Uterus (tissue), 2 donors: ENCODE measurements at regions not wholly inside any gene's neighbourhood (a gene's known extent, or its start where the extent isn't known, plus 50 kb on each side); places are given as distances from the start of the nearest gene placed in this dataset.

Source experiments
- CTCF ChIP-seq, 4 experiments: fragments of 200-600 bp in 2 of 4; fragments of 450-650 bp in 2 of 4; sonication (generic) in 2 of 4; IDR thresholded peaks; one replicate each; pipeline ENCODE4 v1.5.1; 2016 to 2019; ENCODE audit warnings: antibody characterized with exemption in 4 of 4, mild to moderate bottlenecking in 2 of 4, moderate library complexity in 1 of 4
- POLR2A ChIP-seq, 2 donors: fragments of 450-650 bp; IDR thresholded peaks; one replicate each; pipeline ENCODE4 v1.6.1; 2016; ENCODE audit warnings: antibody characterized with exemption in 2 of 2, mild to moderate bottlenecking in 1 of 2, moderate library complexity in 1 of 2

GRCh38 chr9:24844217-24844616 is 298.5 kb upstream of the IZUMO3 start:
- no peak for TF ChIP-seq CTCF (IDR thresholded peaks at IDR 0.05)
- TF ChIP-seq POLR2A (IDR thresholded peaks at IDR 0.05): no peak
